Ascending aorta (tissue), 2 donors: ENCODE measurements at regions not wholly inside any gene's neighbourhood (a gene's known extent, or its start where the extent isn't known, plus 50 kb on each side); places are given as distances from the start of the nearest gene placed in this dataset.

Experiments used
- DNase-seq, 2 donors: peaks; one replicate each; pipeline ENCODE4 v3.0.0-alpha.2; 2019; ENCODE audit warnings: low spot score in 2 of 2
- H3K27ac ChIP-seq, 2 donors: fragments of 200-600 bp; sonication (generic); one replicate each; pipeline ENCODE4 v1.5.1; 2016 to 2017; ENCODE audit warnings: mild to moderate bottlenecking in 1 of 2
- H3K27me3 ChIP-seq: fragments of 200-600 bp; sonication (generic); one replicate; pipeline ENCODE4 v1.5.1; 2017
- H3K36me3 ChIP-seq, 2 donors: fragments of 200-600 bp; sonication (generic); one replicate each; pipeline ENCODE4 v1.5.1; 2016
- H3K4me1 ChIP-seq, 2 donors: fragments of 200-600 bp; sonication (generic); one replicate each; pipeline ENCODE4 v1.5.1; 2016 to 2017; ENCODE audit warnings: mild to moderate bottlenecking in 1 of 2
- H3K4me3 ChIP-seq, 2 donors: fragments of 200-600 bp; sonication (generic); one replicate each; pipeline ENCODE4 v1.5.1; 2016 to 2017; ENCODE audit warnings: mild to moderate bottlenecking in 1 of 2
- H3K9me3 ChIP-seq, 2 donors: fragments of 200-600 bp; sonication (generic); one replicate each; pipeline ENCODE4 v1.5.1; 2016
- intact Hi-C: fragments of 100-400 bp; cut with DNase I; formaldehyde crosslinking; loops from one replicate; pipeline ENCODE4 v1.15.1; 2023
- TF ChIP-seq, protein P1 (sequence below), 3 experiments: fragments of 200-600 bp in 2 of 3; fragments of 450-650 bp in 1 of 3; sonication (generic) in 2 of 3; IDR thresholded peaks; one replicate each; pipeline ENCODE4 v1.5.1; 2016 to 2019; ENCODE audit warnings: antibody characterized with exemption in 3 of 3, mild to moderate bottlenecking in 1 of 3, moderate library complexity in 1 of 3

DNA sequence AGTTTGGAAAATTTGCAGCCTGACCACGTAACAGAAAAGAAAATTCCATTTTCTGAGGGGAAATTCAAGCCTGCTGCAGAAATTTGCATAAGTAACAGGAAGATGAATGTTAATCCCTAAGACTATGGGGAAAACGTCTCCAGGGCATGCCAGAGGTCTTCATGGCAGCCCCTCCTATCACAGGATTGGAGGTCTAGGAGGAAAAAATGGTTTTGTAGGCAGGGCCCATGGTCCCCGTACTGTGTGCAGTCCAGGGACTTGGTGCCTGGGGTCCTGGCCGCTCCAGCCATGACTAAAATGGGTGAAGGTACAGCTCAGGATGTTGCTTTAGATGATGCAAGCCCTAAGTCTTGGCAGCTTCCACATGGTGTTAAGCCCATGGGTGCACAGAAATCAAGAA lies 437.3 kb upstream of the SEMA3A start:
- no peaks in the 10 kb centered on the region for H3K4me1 ChIP-seq
- H3K36me3 ChIP-seq, result no peaks in the 10 kb centered on the region
- TF ChIP-seq, protein P1, sequence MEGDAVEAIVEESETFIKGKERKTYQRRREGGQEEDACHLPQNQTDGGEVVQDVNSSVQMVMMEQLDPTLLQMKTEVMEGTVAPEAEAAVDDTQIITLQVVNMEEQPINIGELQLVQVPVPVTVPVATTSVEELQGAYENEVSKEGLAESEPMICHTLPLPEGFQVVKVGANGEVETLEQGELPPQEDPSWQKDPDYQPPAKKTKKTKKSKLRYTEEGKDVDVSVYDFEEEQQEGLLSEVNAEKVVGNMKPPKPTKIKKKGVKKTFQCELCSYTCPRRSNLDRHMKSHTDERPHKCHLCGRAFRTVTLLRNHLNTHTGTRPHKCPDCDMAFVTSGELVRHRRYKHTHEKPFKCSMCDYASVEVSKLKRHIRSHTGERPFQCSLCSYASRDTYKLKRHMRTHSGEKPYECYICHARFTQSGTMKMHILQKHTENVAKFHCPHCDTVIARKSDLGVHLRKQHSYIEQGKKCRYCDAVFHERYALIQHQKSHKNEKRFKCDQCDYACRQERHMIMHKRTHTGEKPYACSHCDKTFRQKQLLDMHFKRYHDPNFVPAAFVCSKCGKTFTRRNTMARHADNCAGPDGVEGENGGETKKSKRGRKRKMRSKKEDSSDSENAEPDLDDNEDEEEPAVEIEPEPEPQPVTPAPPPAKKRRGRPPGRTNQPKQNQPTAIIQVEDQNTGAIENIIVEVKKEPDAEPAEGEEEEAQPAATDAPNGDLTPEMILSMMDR (IDR thresholded peaks at IDR 0.05), result no peak
- no peak overlapping the region for H3K4me3 ChIP-seq
- intact Hi-C loops, result no loop called here
- no peak overlapping the region for H3K27ac ChIP-seq
- peaks cover 0 to 13% of the 10 kb centered on the region in 2 donors for H3K9me3 ChIP-seq
- no peak for DNase-seq
- H3K27me3 ChIP-seq, result no peaks in the 10 kb centered on the region

DNA sequence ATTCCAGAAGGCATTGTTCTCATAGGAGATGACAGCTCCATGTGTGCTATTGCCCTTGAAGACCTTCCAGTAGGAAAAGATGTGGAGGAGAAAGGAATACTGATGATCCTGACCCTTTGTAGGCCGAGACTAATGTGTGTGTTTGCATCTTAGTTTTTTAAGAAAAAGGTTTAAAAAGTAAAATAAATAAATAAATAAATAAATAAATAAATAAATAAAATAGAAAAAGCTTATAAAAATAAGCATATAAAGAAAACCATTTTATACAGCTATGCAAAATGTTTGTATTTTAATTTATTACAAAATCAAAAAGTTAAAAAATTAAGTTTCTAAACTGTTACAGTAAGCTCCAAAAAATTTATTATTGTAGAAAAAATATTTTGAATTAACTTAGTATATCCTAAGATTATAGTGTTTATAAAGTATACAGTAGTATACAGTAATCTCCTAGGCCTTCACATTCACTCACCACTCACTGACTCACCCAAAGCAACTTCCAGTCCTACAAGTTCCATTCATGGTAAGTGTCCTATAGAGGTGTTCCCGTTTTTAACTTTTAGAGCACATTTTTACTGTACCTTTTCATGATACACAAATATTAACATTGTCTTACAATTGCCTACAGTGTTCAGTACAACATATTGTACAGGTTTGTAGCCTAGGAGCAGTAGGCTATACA lies 435.2 kb upstream of the SEMA3A start:
- no peaks in the 10 kb centered on the region for H3K36me3 ChIP-seq
- no peak overlapping the region for H3K4me3 ChIP-seq
- H3K4me1 ChIP-seq, result no peaks in the 10 kb centered on the region
- TF ChIP-seq, protein P1 (IDR thresholded peaks at IDR 0.05), result no peak
- H3K27ac ChIP-seq, result no peak overlapping the region
- peaks cover 0 to 8% of the 10 kb centered on the region in 2 donors for H3K9me3 ChIP-seq
- no peak for DNase-seq
- intact Hi-C loops, result no loop called here
- no peaks in the 10 kb centered on the region for H3K27me3 ChIP-seq

DNA sequence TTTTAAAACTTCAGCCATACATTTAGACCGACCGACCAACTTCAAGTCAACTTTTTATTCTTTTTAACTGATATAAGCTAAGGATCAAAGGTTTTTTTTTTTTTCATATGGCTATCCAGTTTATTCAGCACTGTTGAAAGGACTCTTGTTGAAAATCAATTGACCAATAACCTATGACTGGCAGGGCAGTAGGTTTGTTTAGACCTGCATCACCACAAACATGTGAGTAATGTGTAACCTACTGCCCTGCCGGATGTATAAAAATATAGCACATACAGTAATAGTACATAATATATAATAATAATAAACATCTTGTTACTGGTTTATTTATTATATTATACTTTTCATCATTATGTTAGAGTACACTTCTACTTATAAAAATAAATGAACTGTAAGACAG lies 434.6 kb upstream of the SEMA3A start:
- no peaks in the 10 kb centered on the region for H3K4me1 ChIP-seq
- H3K9me3 ChIP-seq, result peaks cover 0 to 2% of the 10 kb centered on the region in 2 donors
- DNase-seq, result no peak
- no peak overlapping the region for H3K27ac ChIP-seq
- TF ChIP-seq, protein P1 (IDR thresholded peaks at IDR 0.05), result no peak
- intact Hi-C loops, result no loop called here
- H3K36me3 ChIP-seq, result no peaks in the 10 kb centered on the region
- H3K4me3 ChIP-seq, result no peak overlapping the region
- no peaks in the 10 kb centered on the region for H3K27me3 ChIP-seq

DNA sequence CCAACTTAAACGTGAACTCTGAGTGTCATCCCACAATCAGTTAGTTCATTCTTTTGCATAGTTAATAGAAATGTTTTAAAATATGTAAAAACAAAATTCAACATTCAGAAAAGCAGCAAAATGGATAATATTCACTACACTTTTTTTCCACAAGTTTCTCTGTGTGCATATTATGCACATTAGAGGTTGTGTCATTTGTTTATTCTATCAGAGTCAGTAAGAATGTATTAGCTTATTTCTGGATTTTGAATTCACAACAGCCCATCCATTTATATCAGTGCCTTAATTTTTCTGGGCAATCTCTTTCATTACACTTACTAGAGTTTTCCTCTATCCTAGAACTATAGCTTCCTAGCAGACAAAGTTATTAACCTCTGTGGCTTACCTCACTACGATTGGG lies 432.7 kb upstream of the SEMA3A start:
- H3K4me1 ChIP-seq, result no peaks in the 10 kb centered on the region
- DNase-seq, result no peak
- no peaks in the 10 kb centered on the region for H3K27me3 ChIP-seq
- intact Hi-C loops, result no loop called here
- H3K27ac ChIP-seq, result no peak overlapping the region
- TF ChIP-seq, protein P1 (IDR thresholded peaks at IDR 0.05), result no peak
- H3K4me3 ChIP-seq, result no peak overlapping the region
- H3K36me3 ChIP-seq, result no peaks in the 10 kb centered on the region
- no peaks in the 10 kb centered on the region for H3K9me3 ChIP-seq

DNA sequence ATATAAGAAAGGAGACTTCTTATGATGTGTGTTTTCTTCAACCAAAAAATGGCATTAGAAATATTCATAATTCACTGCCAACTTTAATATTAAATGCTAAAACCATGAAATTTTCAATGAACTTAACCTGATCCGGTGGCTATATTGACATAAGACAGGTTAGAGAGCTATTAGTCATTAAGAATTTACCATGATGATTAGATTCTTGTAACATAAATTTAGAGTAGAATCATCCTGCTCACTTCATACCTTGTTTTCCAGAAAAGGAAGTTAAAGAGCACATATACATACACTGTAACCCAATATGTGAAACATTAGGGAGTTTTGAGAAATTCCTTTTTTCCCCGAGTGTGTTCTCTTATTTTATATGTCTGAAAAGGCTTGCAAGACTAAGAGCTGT lies 430.3 kb upstream of the SEMA3A start:
- no peak overlapping the region for H3K27ac ChIP-seq
- no peak for DNase-seq
- TF ChIP-seq, protein P1 (IDR thresholded peaks at IDR 0.05), result no peak
- no peak overlapping the region for H3K4me3 ChIP-seq
- intact Hi-C loops, result no loop called here
- H3K9me3 ChIP-seq, result no peaks in the 10 kb centered on the region
- no peaks in the 10 kb centered on the region for H3K4me1 ChIP-seq
- H3K36me3 ChIP-seq, result no peaks in the 10 kb centered on the region
- no peaks in the 10 kb centered on the region for H3K27me3 ChIP-seq

DNA sequence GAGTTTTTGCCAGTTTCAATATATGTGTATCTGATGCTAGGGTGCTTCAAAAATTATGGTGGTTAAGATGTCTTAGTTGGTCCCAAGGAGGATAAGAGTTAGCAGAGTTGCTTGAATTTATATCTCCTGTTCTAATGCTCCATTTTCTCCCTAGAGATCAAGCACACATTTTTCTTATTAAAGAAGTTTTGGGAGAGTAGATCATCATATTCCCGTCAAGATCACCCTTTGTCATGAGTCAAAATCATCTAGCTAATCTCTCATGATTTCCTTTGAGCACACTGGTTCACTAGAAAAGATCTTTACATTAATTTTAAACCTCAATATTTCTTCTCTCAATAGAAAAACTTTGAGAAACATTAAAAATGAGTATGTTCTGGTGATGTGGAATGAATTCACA lies 429.9 kb upstream of the SEMA3A start:
- TF ChIP-seq, protein P1 (IDR thresholded peaks at IDR 0.05), result no peak
- intact Hi-C loops, result no loop called here
- Histone ChIP-seq H3K4me1 (no peaks in the 10 kb centered on the region), H3K27ac (no peak overlapping the region), H3K27me3 (no peaks in the 10 kb centered on the region), H3K36me3 (no peaks in the 10 kb centered on the region), H3K4me3 (no peak overlapping the region), H3K9me3 (no peaks in the 10 kb centered on the region)
- DNase-seq, result no peak
